H1 (cell line): ENCODE measurements at regions not wholly inside any gene's neighbourhood (a gene's known extent, or its start where the extent isn't known, plus 50 kb on each side); places are given as distances from the start of the nearest gene placed in this dataset.

Experiments used
- CHD1 ChIP-seq: IDR thresholded peaks from 2 replicates; pipeline ENCODE4 v1.6.1; 2012; ENCODE audit warnings: low read depth, low read length, improper control_type of control experiment
- KDM1A ChIP-seq: fragments of 200-600, 300-600 bp; sonication (generic); IDR thresholded peaks from 2 replicates; pipeline ENCODE4 v1.7.1; 2016; ENCODE audit warnings: mild to moderate bottlenecking, low read length, borderline replicate concordance
- SP2 ChIP-seq: IDR thresholded peaks from 2 replicates; pipeline ENCODE4 v1.6.1; 2012; ENCODE audit warnings: mild to moderate bottlenecking, low read length, inconsistent platforms
- SUZ12 ChIP-seq: fragments of 200-600 bp; sonication (generic); IDR thresholded peaks from 2 replicates; pipeline ENCODE4 v1.6.1; 2012; ENCODE audit warnings: mild to moderate bottlenecking, inconsistent platforms, low read length, moderate library complexity, mixed read lengths
- TF ChIP-seq, protein P1 (sequence below): IDR thresholded peaks from 2 replicates; pipeline ENCODE4 v1.6.1; 2012; ENCODE audit warnings: inconsistent platforms

DNA sequence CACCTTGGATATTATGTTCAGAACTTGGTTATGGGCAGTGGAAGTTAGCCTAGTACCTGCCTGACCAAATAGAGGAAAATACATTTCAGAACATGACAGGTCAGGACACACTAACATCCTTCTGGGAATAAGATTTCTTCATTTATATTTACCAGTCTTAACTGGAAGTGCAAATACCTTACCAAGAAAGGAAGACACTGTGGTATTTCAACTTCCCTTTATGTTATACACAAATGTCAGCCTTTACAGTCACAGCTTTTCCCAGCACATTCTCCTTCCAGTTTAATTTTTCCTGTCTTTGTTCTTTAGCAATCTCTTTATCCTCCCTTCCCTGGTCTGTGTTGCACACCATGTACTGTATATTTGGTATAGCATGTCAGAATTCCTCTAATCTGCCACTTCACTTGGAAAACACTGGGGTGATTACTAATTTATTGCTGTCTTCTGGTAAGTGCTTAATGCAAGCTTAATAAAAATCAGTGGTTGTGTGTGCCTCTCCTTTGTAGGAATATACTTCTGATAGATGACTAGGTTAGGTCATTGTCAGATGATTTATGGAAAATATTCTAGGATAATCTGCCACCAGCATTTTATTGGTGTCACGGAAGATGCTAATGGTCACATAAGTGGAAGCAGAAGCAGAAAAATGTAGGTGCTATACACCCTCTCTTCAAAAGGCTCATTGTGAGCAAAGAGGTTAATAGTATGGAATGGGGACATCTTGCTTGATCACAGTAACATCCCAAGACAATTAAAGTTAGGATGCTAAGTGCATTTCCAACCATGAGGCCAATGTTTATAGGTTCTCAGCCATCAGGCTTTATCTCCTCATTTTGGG, 124.3 kb upstream of the STARD13 start (continued):
- no peak for TF ChIP-seq SP2
- TF ChIP-seq SUZ12, result no peak
- no peak for TF ChIP-seq CHD1
- TF ChIP-seq KDM1A, result no peak
- TF ChIP-seq, protein P1, sequence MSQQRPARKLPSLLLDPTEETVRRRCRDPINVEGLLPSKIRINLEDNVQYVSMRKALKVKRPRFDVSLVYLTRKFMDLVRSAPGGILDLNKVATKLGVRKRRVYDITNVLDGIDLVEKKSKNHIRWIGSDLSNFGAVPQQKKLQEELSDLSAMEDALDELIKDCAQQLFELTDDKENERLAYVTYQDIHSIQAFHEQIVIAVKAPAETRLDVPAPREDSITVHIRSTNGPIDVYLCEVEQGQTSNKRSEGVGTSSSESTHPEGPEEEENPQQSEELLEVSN, result no peak
